Tibial nerve (tissue), 3 donors: ENCODE measurements at regions not wholly inside any gene's neighbourhood (a gene's known extent, or its start where the extent isn't known, plus 50 kb on each side); places are given as distances from the start of the nearest gene placed in this dataset.

Source experiments
- CTCF ChIP-seq, 5 experiments: fragments of 200-600 bp in 3 of 5; fragments of 450-650 bp in 2 of 5; sonication (generic) in 3 of 5; IDR thresholded peaks; one replicate each; pipeline ENCODE4 v1.5.1; 2016 to 2019; ENCODE audit warnings: antibody characterized with exemption in 5 of 5, mild to moderate bottlenecking in 3 of 5, moderate library complexity in 2 of 5
- POLR2A ChIP-seq, 2 donors: fragments of 450-650 bp; IDR thresholded peaks; one replicate each; pipeline ENCODE4 v1.6.1; 2017; ENCODE audit warnings: antibody characterized with exemption in 2 of 2, mild to moderate bottlenecking in 2 of 2, moderate library complexity in 2 of 2

- TF ChIP-seq POLR2A (IDR thresholded peaks at IDR 0.05), result no peak
- no peak for TF ChIP-seq CTCF (IDR thresholded peaks at IDR 0.05)
These were observed 120.7 kb upstream of the PCED1B start for GRCh38 chr12:46958599-46959290.
